ENCODE measurements at regions not wholly inside any gene's neighbourhood (a gene's known extent, or its start where the extent isn't known, plus 50 kb on each side); places are given as distances from the start of the nearest gene placed in this dataset.

DNA sequence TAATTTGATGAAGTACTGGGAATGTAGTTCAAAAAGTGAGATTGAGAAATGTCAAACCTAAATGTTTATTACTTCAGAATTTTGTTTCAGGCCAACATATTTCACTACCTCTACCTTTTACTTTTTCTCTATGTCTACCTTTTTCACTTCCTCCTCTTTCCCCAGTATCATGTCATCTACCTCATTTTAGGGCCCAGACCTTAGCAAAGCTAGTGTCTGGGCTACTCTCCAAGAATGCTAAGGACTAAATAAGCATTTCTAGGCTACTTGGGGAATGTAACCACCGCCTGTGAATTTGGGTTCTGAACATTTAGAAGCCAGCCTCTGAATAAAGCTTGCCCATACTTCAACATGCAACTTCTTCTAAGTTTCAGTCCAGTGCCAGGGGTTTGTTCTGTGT, 330.4 kb downstream of the SLC4A3 start:
- Histone ChIP-seq H4K20me1 (ENCODE audit: insufficient read depth) (no peaks in the 10 kb centered on the region), H3K9me2 (ENCODE audit: insufficient read depth, low read length) (no peaks in the 10 kb centered on the region), H3K4me3 (ENCODE audit: low read length) (no peak overlapping the region), H3K4me2 (ENCODE audit: low read length) (no peak overlapping the region), H3K9ac (ENCODE audit: low read length) (no peak overlapping the region), H3K9me3 (ENCODE audit: low read length) (no peaks in the 10 kb centered on the region), H3F3A (ENCODE audit: insufficient read depth, low read length, poor library complexity, severe bottlenecking) (no peaks in the 10 kb centered on the region), H3K79me2 (replicated peaks; ENCODE audit: insufficient read depth, low read length) (no peaks in the 10 kb centered on the region), H2AFZ (ENCODE audit: low read depth, low read length) (no peak overlapping the region), H3K27me3 (ENCODE audit: insufficient read depth, low read depth, low read length) (no peaks in the 10 kb centered on the region), H3K36me3 (ENCODE audit: insufficient read depth, low read length) (no peaks in the 10 kb centered on the region), H3K27ac (ENCODE audit: low read length) (no peak overlapping the region)
- TF ChIP-seq, protein P1, sequence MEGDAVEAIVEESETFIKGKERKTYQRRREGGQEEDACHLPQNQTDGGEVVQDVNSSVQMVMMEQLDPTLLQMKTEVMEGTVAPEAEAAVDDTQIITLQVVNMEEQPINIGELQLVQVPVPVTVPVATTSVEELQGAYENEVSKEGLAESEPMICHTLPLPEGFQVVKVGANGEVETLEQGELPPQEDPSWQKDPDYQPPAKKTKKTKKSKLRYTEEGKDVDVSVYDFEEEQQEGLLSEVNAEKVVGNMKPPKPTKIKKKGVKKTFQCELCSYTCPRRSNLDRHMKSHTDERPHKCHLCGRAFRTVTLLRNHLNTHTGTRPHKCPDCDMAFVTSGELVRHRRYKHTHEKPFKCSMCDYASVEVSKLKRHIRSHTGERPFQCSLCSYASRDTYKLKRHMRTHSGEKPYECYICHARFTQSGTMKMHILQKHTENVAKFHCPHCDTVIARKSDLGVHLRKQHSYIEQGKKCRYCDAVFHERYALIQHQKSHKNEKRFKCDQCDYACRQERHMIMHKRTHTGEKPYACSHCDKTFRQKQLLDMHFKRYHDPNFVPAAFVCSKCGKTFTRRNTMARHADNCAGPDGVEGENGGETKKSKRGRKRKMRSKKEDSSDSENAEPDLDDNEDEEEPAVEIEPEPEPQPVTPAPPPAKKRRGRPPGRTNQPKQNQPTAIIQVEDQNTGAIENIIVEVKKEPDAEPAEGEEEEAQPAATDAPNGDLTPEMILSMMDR (IDR thresholded peaks at IDR 0.05; ENCODE audit: poor library complexity, severe bottlenecking): no peak
- no peak for TF ChIP-seq POLR2AphosphoS5 (IDR thresholded peaks at IDR 0.05)
- no peak for TF ChIP-seq EZH2 (IDR thresholded peaks at IDR 0.05; ENCODE audit: borderline replicate concordance, insufficient read depth, low read length, poor library complexity, severe bottlenecking)
- no peak for TF ChIP-seq SMC3 (conservative IDR thresholded peaks at IDR 0.05; ENCODE audit: poor library complexity)
- no peak for TF ChIP-seq RAD21 (conservative IDR thresholded peaks at IDR 0.05)
- TF ChIP-seq, protein P2, sequence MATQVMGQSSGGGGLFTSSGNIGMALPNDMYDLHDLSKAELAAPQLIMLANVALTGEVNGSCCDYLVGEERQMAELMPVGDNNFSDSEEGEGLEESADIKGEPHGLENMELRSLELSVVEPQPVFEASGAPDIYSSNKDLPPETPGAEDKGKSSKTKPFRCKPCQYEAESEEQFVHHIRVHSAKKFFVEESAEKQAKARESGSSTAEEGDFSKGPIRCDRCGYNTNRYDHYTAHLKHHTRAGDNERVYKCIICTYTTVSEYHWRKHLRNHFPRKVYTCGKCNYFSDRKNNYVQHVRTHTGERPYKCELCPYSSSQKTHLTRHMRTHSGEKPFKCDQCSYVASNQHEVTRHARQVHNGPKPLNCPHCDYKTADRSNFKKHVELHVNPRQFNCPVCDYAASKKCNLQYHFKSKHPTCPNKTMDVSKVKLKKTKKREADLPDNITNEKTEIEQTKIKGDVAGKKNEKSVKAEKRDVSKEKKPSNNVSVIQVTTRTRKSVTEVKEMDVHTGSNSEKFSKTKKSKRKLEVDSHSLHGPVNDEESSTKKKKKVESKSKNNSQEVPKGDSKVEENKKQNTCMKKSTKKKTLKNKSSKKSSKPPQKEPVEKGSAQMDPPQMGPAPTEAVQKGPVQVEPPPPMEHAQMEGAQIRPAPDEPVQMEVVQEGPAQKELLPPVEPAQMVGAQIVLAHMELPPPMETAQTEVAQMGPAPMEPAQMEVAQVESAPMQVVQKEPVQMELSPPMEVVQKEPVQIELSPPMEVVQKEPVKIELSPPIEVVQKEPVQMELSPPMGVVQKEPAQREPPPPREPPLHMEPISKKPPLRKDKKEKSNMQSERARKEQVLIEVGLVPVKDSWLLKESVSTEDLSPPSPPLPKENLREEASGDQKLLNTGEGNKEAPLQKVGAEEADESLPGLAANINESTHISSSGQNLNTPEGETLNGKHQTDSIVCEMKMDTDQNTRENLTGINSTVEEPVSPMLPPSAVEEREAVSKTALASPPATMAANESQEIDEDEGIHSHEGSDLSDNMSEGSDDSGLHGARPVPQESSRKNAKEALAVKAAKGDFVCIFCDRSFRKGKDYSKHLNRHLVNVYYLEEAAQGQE (IDR thresholded peaks at IDR 0.05; ENCODE audit: borderline replicate concordance): no peak

DNA sequence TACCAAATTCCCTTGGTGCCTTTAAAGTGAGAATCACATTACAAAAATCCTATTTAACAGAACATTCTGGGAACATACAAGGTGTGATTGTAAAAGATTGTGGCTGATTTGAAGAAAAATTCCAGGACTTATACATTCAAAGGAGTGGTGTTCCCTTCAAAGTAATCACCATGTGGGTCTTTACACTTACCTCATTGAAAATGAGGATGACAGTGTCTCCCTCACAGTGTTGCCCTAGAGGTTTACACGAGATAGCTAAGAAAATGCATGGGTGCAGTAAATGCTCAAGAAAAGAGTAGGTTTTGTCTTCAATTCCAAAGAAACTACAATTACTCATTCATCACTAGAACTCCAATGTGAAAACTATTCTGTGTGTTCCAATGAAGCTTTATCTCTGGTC, 331.5 kb downstream of the SLC4A3 start:
- no peaks in the 10 kb centered on the region for H3K36me3 ChIP-seq (ENCODE audit: insufficient read depth, low read length)
- H4K20me1 ChIP-seq (ENCODE audit: insufficient read depth): no peaks in the 10 kb centered on the region
- H3K9ac ChIP-seq (ENCODE audit: low read length): no peak overlapping the region
- H3F3A ChIP-seq (ENCODE audit: insufficient read depth, low read length, poor library complexity, severe bottlenecking): no peaks in the 10 kb centered on the region
- no peak overlapping the region for H3K4me3 ChIP-seq (ENCODE audit: low read length)
- no peaks in the 10 kb centered on the region for H3K9me3 ChIP-seq (ENCODE audit: low read length)
- no peak overlapping the region for H3K4me2 ChIP-seq (ENCODE audit: low read length)
- H3K27me3 ChIP-seq (ENCODE audit: insufficient read depth, low read depth, low read length): no peaks in the 10 kb centered on the region
- H3K9me2 ChIP-seq (ENCODE audit: insufficient read depth, low read length): no peaks in the 10 kb centered on the region
- TF ChIP-seq, protein P2 (IDR thresholded peaks at IDR 0.05; ENCODE audit: borderline replicate concordance): no peak
- TF ChIP-seq EZH2 (IDR thresholded peaks at IDR 0.05; ENCODE audit: borderline replicate concordance, insufficient read depth, low read length, poor library complexity, severe bottlenecking) (no peak), MXI1 (conservative IDR thresholded peaks at IDR 0.05; ENCODE audit: poor library complexity, severe bottlenecking) (no peak)
- no peak overlapping the region for H3K27ac ChIP-seq (ENCODE audit: low read length)
- H3K79me2 ChIP-seq (replicated peaks; ENCODE audit: insufficient read depth, low read length): no peaks in the 10 kb centered on the region
- H2AFZ ChIP-seq (ENCODE audit: low read depth, low read length): no peak overlapping the region
